Glomerular visceral epithelial cell (primary cell): ENCODE measurements at regions not wholly inside any gene's neighbourhood (a gene's known extent, or its start where the extent isn't known, plus 50 kb on each side); places are given as distances from the start of the nearest gene placed in this dataset.
"Not testable (repeated sequence)": the region's sequence is repeated elsewhere in the genome, so short reads cannot be mapped to it uniquely, and the experiment has no call there.

Source experiments
- DNase-seq: peaks from one replicate; pipeline ENCODE4 v3.0.0-alpha.2; 2016; ENCODE audit errors: extremely low spot score

DNA sequence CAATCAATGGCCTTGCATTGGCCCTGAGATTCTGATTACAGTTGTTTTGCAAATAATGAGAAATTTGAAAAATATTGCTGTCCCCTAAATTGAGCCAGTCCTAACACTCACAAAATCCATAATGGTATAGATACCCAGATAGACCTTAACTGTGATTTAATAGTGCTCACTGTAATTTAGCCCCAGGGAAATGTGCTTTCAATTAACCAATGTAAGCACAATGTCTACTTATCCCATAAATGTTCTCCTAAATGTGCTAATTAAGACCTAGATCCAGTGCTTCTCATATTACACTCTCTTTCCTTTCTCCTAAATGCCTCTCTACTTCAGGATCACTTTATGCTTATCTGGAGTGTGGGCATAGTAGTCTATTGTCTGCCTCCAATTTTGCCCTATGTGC, 417.8 kb upstream of the CCL2 start:
- DNase-seq = no peak

DNA sequence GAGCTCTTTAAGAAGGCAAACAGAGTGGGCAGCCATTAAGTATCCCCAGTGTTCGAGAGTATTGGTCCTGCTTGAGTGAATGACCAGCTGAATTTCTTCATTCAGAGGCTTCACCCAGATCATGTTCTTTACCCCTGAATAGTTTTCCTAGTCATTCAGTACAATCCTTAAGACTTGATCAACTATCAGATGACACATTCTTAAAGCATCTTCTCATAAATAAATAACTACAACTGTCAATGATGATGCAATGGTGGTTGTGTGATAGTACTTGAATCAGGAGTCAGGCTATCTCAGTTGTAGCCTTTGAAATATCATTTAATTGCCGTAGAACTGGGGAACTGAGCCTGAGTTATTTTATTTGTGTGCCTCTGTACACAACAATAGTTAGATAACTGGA, 416.8 kb upstream of the CCL2 start:
- DNase-seq = no peak

GRCh38 chr17:33847900-33848299, 407.2 kb upstream of the CCL2 start:
- no peak for DNase-seq

DNA sequence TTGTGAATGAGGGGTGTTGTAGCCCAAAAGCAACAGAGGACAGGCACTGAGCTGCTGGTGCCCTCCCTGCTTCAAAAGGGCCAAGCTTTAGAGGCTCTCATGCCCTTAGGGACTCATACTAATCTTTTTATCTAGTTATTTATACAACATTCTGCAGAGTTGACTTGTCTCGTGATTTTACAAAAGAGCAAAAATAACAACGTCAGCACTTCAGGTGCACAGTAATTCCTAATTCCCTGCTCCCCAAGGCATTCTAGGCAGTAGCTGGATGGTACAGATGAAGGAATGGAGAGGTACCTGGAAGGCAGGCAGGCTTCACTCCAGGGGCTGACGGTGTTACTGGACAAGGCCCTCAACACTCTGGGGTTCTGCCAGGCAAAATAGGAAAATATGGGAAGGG, 406.7 kb upstream of the CCL2 start:
- DNase-seq = no peak

DNA sequence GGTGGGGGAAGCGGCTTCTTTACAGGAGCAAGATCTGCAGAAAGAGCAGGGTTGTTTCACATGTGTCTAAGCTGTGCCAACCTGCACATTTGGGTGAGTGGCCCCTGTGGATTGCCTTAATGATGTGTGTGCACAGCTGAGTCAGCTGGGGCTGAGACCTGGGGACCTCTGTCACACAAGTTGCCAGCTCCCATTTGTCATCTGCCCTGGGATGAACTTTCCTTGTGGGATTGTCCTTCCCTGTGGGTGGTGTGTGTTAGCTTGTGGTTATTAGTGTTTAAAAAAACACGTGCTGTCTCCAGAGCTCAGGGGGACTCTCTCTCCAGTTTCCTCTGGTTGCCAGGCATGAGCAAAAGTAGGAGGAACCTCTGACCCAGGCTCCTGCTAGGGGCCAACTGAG, 400.5 kb upstream of the CCL2 start:
- no peak for DNase-seq

DNA sequence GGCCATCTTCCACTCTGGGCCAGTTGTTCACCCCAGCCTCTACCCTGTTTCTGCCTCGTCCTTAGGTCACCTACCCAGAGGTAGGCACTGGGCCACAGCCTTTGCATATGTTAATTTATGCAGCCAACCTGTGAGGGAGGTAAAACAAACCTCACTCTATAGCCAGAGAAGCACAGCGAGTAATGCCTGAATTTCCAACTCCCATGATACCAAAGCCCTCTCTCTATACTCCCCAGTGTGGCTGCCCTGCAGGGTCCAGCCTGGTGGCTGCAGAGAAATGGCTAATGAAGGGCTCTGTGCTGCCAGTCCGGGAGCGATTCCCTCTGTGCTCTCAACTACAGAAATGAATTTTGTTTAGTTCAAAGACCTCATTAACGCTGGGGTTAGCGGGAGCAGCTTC, 397.0 kb upstream of the CCL2 start:
- DNase-seq = no peak

- no peak for DNase-seq
Measured at GRCh38 chr17:33858682-33859081, 396.4 kb upstream of the CCL2 start.

DNA sequence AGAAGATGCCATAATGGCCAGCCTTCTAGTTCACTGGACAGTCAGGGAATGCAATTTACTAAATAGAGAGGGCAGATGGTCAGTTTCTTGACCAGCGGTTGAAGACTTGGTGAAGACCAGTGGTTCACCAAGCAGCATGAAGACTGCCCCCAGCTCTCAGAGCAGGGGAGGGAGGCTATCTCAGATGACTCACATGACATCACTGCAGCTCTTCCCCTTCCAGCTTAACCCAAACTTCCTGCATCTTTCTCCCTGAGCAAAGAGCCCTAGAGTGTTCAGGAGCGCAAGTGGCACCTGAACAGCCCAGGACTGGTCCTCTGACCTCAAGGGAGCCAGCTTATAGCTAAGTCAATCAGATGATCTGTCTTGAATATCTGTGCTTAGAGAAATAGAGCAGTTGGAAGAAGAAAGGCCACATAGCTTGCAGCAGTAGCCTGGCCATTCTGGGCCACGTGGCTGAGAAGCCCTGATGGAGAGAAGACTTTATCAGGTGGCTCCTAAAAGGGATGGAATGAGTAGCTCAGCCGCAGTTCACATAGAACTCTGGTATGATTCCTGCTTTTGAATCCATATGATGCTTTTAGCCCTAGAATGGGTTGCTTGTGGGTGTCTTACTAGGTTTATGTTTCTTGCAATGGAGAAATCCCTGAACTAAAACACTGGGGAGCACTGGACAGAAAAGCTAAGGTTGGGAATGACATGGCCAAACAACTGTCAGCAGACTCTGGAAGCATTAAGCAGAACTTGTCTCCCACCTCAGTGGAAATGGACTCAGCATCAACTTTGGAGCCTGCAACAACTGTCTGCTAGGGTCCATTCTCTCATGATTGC, 392.1 kb upstream of the CCL2 start:
- no peak for DNase-seq

DNA sequence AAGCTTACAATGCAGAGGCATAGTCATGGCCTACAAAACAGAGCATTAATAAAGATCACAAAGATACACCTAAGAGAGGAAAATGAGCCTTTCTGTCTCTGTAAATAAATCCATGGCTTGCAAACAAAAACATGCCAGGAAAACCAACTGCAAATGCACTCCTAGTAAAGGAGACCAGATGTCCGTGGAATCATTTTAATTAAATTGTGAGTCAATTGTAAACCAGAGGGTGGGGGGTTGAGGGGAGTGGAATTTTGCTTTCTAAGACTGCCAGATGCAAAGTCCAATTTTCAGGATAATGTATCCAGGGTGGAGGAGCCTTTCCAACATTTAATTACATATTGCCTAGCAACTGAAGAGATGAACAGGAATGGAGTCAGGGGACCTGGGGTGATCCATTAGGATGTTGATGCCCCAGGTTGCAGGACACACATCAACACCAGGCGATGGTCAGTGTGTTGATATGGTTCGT, 390.3 kb upstream of the CCL2 start:
- no peak for DNase-seq

DNA sequence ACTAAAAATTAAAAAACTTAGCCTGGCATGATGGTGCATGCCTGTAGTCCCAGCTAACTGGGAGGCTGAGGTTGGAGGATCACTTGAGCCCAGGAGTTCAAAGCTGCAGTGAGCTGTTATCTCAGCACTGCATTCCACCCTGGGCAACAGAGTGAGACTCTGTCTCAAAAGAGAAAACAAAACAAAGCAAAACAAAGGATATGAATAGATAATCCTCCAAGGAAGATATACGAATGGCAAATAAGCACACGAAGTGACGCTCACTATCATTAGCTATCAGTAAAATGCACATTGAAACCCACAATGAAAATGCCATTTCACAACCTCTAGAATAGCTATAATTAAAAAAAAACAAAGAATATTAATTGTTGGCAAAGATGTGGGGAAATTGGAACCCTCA, 386.2 kb upstream of the CCL2 start:
- DNase-seq = no peak

GRCh38 chr17:33870936-33871335, 384.1 kb upstream of the CCL2 start:
- DNase-seq = no peak

GRCh38 chr17:33871720-33872540, 383.2 kb upstream of the CCL2 start:
- DNase-seq = peak; percentile 29

GRCh38 chr17:33873201-33873617, 381.9 kb upstream of the CCL2 start:
- no peak for DNase-seq

DNA sequence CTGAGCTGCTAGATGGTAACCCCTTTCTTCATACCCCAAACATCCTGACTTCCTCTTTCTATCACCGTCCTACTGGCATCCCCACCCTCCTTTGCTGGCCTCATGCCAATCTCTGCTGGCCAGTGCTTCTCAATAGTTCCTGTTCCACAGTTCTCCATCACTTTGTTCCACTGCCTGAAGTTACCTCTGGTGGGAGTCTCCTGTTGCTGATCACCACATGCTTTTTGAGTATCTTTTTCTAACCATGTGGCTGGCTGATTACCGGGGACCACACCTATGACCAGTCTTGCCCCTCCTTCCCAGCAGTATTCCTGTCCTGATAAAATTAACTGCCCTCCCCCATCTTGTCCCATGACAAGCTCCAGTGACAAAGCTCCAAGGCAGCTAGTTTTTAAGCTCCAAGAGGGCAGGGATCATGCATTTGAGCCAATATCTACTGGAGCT, 380.4 kb upstream of the CCL2 start:
- DNase-seq = no peak

DNA sequence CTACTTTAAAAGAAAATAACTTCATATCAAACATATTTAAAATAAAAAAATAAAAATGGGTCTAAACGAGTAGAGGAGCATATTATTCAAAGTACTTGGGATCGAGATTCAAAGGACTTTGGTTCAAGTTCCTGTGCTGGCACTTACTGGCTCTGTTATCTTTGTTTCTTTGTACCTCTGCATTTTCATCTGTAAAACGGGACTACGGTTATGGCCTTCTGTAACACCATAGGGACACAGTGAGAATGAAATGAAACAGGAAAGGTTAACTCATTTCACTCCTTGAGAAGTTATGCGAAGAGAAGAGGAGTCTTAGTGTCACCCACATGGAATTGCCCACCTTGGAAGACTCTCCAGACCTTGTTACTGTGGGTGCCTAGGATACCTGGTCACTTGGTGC, 379.1 kb upstream of the CCL2 start:
- DNase-seq = no peak

- not testable (repeated sequence) for DNase-seq
Measured at GRCh38 chr17:33882273-33882672, 372.8 kb upstream of the CCL2 start.

DNA sequence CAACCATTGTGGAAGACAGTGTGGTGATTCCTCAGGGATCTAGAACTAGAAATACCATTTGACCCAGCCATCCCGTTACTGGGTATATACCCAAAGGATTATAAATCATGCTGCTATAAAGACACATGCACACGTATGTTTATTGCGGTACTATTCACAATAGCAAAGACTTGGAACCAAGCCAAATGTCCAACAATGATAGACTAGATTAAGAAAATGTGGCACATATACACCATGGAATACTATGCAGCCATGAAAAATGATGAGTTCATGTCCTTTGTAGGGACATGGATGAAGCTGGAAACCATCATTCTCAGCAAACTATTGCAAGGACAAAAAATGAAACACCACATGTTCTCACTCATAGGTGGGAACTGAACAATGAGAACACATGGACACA, 372.4 kb upstream of the CCL2 start:
- DNase-seq = not testable (repeated sequence)

GRCh38 chr17:33888455-33888854, 366.6 kb upstream of the CCL2 start:
- no peak for DNase-seq

- no peak for DNase-seq
Measured at GRCh38 chr17:33889040-33889439, 366.0 kb upstream of the CCL2 start.

GRCh38 chr17:33889766-33890165, 365.3 kb upstream of the CCL2 start:
- DNase-seq = no peak

GRCh38 chr17:33892717-33893591, 362.1 kb upstream of the CCL2 start:
- DNase-seq = no peak

DNA sequence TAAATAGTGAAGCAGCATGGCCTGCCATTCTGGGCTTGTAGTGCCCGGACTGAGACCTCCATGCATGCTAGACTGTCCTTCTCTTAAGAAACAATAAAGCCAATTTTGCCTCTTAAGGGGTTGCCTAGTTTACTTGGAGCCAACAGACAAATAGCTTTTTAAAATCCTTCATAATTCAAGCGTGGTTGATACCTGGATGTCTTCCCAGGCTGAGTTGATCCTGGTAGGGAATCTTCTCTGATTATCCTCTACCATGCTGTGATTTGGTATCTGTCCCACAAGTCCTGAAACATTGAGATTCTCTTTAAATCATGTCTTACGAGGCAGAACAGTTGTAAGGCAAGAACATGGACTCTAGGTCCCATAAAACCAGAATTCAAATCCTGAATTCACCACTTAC, 359.6 kb upstream of the CCL2 start:
- no peak for DNase-seq
